Activated B cell treated with CpG ODN at 0.5 μM for 24 hours (primary cell): ENCODE measurements at regions not wholly inside any gene's neighbourhood (a gene's known extent, or its start where the extent isn't known, plus 50 kb on each side); places are given as distances from the start of the nearest gene placed in this dataset.

ENCODE experiments used
- ATAC-seq: fragments of 200-7000 bp; cut with Tn5 transposase; one replicate; pipeline ENCODE4 v1.10.0; 2021; ENCODE audit warnings: low read depth, mild to moderate bottlenecking, moderate library complexity
- CTCF ChIA-PET: fragments of 350-600 bp; sonication (Branson Sonifier 250); formaldehyde crosslinking; loops from one replicate; lab custom pipeline; 2021; ENCODE audit warnings: antibody characterized with exemption; lab: Charles Lee
- POLR2A ChIA-PET: fragments of 350-600 bp; sonication (Branson Sonifier 250); formaldehyde crosslinking; loops from one replicate; lab custom pipeline; 2021; ENCODE audit warnings: antibody characterized with exemption; lab: Charles Lee
- DNase-seq: peaks from one replicate; pipeline ENCODE4 v3.0.0; 2022
- H3K27ac Mint-ChIP-seq: one replicate; pipeline ENCODE4 v1.8.0; 2020; ENCODE audit warnings: mixed read lengths
- H3K27me3 Mint-ChIP-seq: one replicate; pipeline ENCODE4 v1.8.0; 2021; ENCODE audit warnings: mixed read lengths
- H3K36me3 Mint-ChIP-seq: one replicate; pipeline ENCODE4 v1.8.0; 2021; ENCODE audit warnings: low read depth, mixed read lengths
- H3K4me1 Mint-ChIP-seq: one replicate; pipeline ENCODE4 v1.8.0; 2021; ENCODE audit warnings: mixed read lengths
- H3K4me3 Mint-ChIP-seq: one replicate; pipeline ENCODE4 v1.8.0; 2020; ENCODE audit warnings: mild to moderate bottlenecking, mixed read lengths
- H3K9me3 Mint-ChIP-seq: one replicate; pipeline ENCODE4 v1.8.0; 2020; ENCODE audit warnings: mixed read lengths
- CTCF ChIP-seq: fragments of 200-600 bp; IDR thresholded peaks from one replicate; pipeline ENCODE4 v1.8.0; 2022; ENCODE audit warnings: antibody characterized with exemption, mild to moderate bottlenecking
- intact Hi-C: fragments of 100-400 bp; cut with micrococcal nuclease; formaldehyde crosslinking; loops from one replicate; pipeline ENCODE4 v1.15.1; 2024

- DNase-seq (no peak), ATAC-seq (no peak)
- Mint-ChIP-seq H3K36me3 (no peaks in the 10 kb centered on the region), H3K4me1 (no peaks in the 10 kb centered on the region), H3K27ac (no peak overlapping the region), H3K9me3 (peaks cover 3% of the 10 kb centered on the region), H3K4me3 (no peak overlapping the region), H3K27me3 (peaks cover 5% of the 10 kb centered on the region)
- intact Hi-C loops = no loop called here
- no peak for TF ChIP-seq CTCF
- ChIA-PET POLR2A (no interaction called here), CTCF (no interaction called here)
Measured at GRCh38 chr20:56848561-56848960, 219.5 kb downstream of the TFAP2C start.

- ATAC-seq (no peak), DNase-seq (no peak)
- H3K27ac Mint-ChIP-seq = no peak overlapping the region
- no peak for TF ChIP-seq CTCF
- no peaks in the 10 kb centered on the region for H3K36me3 Mint-ChIP-seq
- POLR2A ChIA-PET = no interaction called here
- peaks cover 5% of the 10 kb centered on the region for H3K27me3 Mint-ChIP-seq
- H3K4me1 Mint-ChIP-seq = no peaks in the 10 kb centered on the region
- intact Hi-C loops = no loop called here
- no peak overlapping the region for H3K4me3 Mint-ChIP-seq
- CTCF ChIA-PET = no interaction called here
- H3K9me3 Mint-ChIP-seq = peaks cover 5% of the 10 kb centered on the region
Measured at GRCh38 chr20:56851552-56851951, 222.4 kb downstream of the TFAP2C start.

GRCh38 chr20:56855708-56856107 lies 226.6 kb downstream of the TFAP2C start:
- no peak for ATAC-seq

GRCh38 chr20:56857950-56858349 lies 228.8 kb downstream of the TFAP2C start:
- Mint-ChIP-seq H3K27ac (no peak overlapping the region), H3K27me3 (peaks cover 15% of the 10 kb centered on the region), H3K4me1 (no peaks in the 10 kb centered on the region), H3K9me3 (peaks cover 2% of the 10 kb centered on the region), H3K36me3 (no peaks in the 10 kb centered on the region), H3K4me3 (no peak overlapping the region)
- ATAC-seq (no peak), DNase-seq (no peak)
- TF ChIP-seq CTCF = no peak
- POLR2A ChIA-PET = no interaction called here
- CTCF ChIA-PET = no interaction called here
- intact Hi-C loops = no loop called here

More at GRCh38 chr20:56855708-56856107, 226.6 kb downstream of the TFAP2C start:
- Mint-ChIP-seq H3K27me3 (peaks cover 10% of the 10 kb centered on the region), H3K27ac (no peak overlapping the region), H3K9me3 (peaks cover 5% of the 10 kb centered on the region), H3K4me3 (no peak overlapping the region), H3K4me1 (no peaks in the 10 kb centered on the region), H3K36me3 (no peaks in the 10 kb centered on the region)
- POLR2A ChIA-PET = no interaction called here
- intact Hi-C loops = no loop called here
- no peak for DNase-seq
- TF ChIP-seq CTCF = no peak
- CTCF ChIA-PET = no interaction called here

GRCh38 chr20:56859039-56859800 lies 230.1 kb downstream of the TFAP2C start:
- peaks cover 17% of the 10 kb centered on the region for H3K27me3 Mint-ChIP-seq
- ATAC-seq = no peak
- intact Hi-C loops = no loop called here

More at GRCh38 chr20:56859039-56859800, 230.1 kb downstream of the TFAP2C start:
- POLR2A ChIA-PET = no interaction called here
- H3K27ac Mint-ChIP-seq = no peak overlapping the region
- H3K4me1 Mint-ChIP-seq = no peaks in the 10 kb centered on the region
- no peak for TF ChIP-seq CTCF
- no peaks in the 10 kb centered on the region for H3K36me3 Mint-ChIP-seq
- no peak overlapping the region for H3K4me3 Mint-ChIP-seq
- DNase-seq = no peak
- CTCF ChIA-PET = no interaction called here
- H3K9me3 Mint-ChIP-seq = peaks cover under 1% of the 10 kb centered on the region
